ENCODE measurements at regions not wholly inside any gene's neighbourhood (a gene's known extent, or its start where the extent isn't known, plus 50 kb on each side); places are given as distances from the start of the nearest gene placed in this dataset.

DNA sequence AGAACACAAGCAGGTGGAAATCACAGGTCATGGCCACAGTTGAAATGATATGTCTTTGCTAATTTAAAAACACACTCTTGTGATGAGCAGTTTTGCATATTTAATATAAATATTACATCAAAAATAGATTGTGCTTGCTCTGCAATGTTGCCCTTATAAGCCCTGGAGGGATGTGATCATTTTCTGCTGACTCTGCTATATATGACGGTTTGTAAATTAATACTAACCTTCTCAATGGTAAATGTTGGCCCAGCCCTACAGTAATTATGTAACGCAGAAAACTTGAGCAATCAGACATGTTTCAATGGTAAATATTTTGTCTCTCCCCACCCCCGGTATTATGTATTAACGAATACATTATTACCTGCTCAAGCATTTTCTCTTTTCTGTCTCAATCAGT, 359.5 kb upstream of the CNTN6 start:
- TF ChIP-seq POLR2A (IDR thresholded peaks at IDR 0.05), result no peak
- TF ChIP-seq POLR2AphosphoS5 (IDR thresholded peaks at IDR 0.05), result no peak
- TF ChIP-seq CTCF (IDR thresholded peaks at IDR 0.05), result no peak

Measured in gastroesophageal sphincter (tissue), 3 donors.